SH-SY5Y (cell line): ENCODE measurements at regions not wholly inside any gene's neighbourhood (a gene's known extent, or its start where the extent isn't known, plus 50 kb on each side); places are given as distances from the start of the nearest gene placed in this dataset.

Experiments used
- GATA2 ChIP-seq: IDR thresholded peaks from 2 replicates; pipeline ENCODE4 v1.6.1; 2011; ENCODE audit warnings: mild to moderate bottlenecking, low read depth, low read length
- GATA3 ChIP-seq: IDR thresholded peaks from 2 replicates; pipeline ENCODE4 v1.6.1; 2011; ENCODE audit warnings: low read depth, mild to moderate bottlenecking, low read length, moderate library complexity

GRCh38 chr3:166518040-166518439 lies 680.8 kb upstream of the BCHE start:
- TF ChIP-seq GATA3 (no peak), GATA2 (no peak)
